HEK293 (cell line): ENCODE measurements at regions not wholly inside any gene's neighbourhood (a gene's known extent, or its start where the extent isn't known, plus 50 kb on each side); places are given as distances from the start of the nearest gene placed in this dataset.

Source experiments
- TCF7L2 ChIP-seq: IDR thresholded peaks from 2 replicates; pipeline ENCODE4 v1.6.1; 2011; ENCODE audit warnings: low read depth, mild to moderate bottlenecking, inconsistent platforms, low read length, moderate library complexity, borderline replicate concordance
- ZNF140 ChIP-seq: fragments of 450-650 bp; formaldehyde crosslinking; IDR thresholded peaks from 2 replicates; pipeline ENCODE4 v1.5.1; 2016; ENCODE audit warnings: missing biosample characterization, missing genetic modification characterization
- ZNF423 ChIP-seq: fragments of 450-650 bp; formaldehyde crosslinking; IDR thresholded peaks from 2 replicates; pipeline ENCODE4 v1.5.1; 2016; ENCODE audit warnings: missing biosample characterization, missing genetic modification characterization
- ZNF658 ChIP-seq: fragments of 450-650 bp; formaldehyde crosslinking; IDR thresholded peaks from 2 replicates; pipeline ENCODE4; 2016; ENCODE audit warnings: missing biosample characterization, missing genetic modification characterization
- ZNF76 ChIP-seq: fragments of 450-650 bp; formaldehyde crosslinking; IDR thresholded peaks from 2 replicates; pipeline ENCODE4; 2016; ENCODE audit warnings: low read depth, missing biosample characterization, missing genetic modification characterization, borderline replicate concordance
- TF ChIP-seq, protein P1 (sequence below): fragments of 450-650 bp; formaldehyde crosslinking; IDR thresholded peaks from 2 replicates; pipeline ENCODE4 v1.5.1; 2016; ENCODE audit warnings: missing biosample characterization, missing genetic modification characterization
- TF ChIP-seq, protein P2 (sequence below): fragments of 450-650 bp; formaldehyde crosslinking; IDR thresholded peaks from 2 replicates; pipeline ENCODE4 v1.5.1; 2016; ENCODE audit warnings: missing biosample characterization, missing genetic modification characterization
- TF ChIP-seq, protein P3 (sequence below): fragments of 450-650 bp; formaldehyde crosslinking; IDR thresholded peaks from 2 replicates; pipeline ENCODE4 v1.5.1; 2016; ENCODE audit warnings: missing biosample characterization, missing genetic modification characterization
- TF ChIP-seq, protein P4 (sequence below): fragments of 450-650 bp; formaldehyde crosslinking; IDR thresholded peaks from 2 replicates; pipeline ENCODE4 v1.5.1; 2017; ENCODE audit warnings: missing biosample characterization, missing genetic modification characterization
- TF ChIP-seq, protein P5 (sequence below): fragments of 450-650 bp; formaldehyde crosslinking; optimal IDR thresholded peaks from 2 replicates; pipeline ENCODE3; 2016; ENCODE audit warnings: missing biosample characterization, mild to moderate bottlenecking, missing genetic modification characterization
- TF ChIP-seq, protein P6 (sequence below): fragments of 450-650 bp; formaldehyde crosslinking; IDR thresholded peaks from 2 replicates; pipeline ENCODE4 v1.5.1; 2016; ENCODE audit warnings: missing biosample characterization, missing genetic modification characterization

DNA sequence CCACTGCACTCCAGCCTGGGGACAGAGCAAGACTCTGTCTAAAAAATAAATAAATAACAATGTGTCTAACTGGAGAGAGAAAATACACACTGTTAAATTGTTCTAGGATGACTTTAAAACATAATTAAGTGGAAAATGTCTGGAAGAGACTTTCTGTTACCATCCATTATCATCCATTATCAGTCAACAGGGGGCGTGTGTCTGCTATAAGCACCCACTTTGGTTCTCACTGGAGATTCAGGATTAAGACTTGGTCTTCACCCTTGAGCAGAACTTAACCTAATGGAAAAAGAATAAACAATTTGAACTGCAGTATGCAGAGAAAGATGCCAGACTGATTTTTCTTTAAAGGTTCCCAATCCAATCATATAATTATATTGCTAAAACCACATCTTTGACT lies 999.8 kb upstream of the GYPC start:
- TF ChIP-seq, protein P1, sequence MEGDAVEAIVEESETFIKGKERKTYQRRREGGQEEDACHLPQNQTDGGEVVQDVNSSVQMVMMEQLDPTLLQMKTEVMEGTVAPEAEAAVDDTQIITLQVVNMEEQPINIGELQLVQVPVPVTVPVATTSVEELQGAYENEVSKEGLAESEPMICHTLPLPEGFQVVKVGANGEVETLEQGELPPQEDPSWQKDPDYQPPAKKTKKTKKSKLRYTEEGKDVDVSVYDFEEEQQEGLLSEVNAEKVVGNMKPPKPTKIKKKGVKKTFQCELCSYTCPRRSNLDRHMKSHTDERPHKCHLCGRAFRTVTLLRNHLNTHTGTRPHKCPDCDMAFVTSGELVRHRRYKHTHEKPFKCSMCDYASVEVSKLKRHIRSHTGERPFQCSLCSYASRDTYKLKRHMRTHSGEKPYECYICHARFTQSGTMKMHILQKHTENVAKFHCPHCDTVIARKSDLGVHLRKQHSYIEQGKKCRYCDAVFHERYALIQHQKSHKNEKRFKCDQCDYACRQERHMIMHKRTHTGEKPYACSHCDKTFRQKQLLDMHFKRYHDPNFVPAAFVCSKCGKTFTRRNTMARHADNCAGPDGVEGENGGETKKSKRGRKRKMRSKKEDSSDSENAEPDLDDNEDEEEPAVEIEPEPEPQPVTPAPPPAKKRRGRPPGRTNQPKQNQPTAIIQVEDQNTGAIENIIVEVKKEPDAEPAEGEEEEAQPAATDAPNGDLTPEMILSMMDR (tag by site-specific recombination) = no peak
- TF ChIP-seq TCF7L2 (no peak), ZNF658 (tag by site-specific recombination) (no peak), ZNF76 (no peak), ZNF423 (no peak), ZNF140 (tag by site-specific recombination) (no peak)
- TF ChIP-seq, protein P2, sequence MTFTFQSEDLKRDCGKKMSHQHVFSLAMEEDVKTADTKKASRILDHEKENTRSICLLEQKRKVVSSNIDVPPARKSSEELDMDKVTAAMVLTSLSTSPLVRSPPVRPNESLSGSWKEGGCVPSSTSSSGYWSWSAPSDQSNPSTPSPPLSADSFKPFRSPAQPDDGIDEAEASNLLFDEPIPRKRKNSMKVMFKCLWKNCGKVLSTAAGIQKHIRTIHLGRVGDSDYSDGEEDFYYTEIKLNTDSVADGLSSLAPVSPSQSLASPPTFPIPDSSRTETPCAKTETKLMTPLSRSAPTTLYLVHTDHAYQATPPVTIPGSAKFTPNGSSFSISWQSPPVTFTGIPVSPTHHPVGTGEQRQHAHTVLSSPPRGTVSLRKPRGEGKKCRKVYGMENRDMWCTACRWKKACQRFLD (tag by site-specific recombination) = no peak
- TF ChIP-seq, protein P3, sequence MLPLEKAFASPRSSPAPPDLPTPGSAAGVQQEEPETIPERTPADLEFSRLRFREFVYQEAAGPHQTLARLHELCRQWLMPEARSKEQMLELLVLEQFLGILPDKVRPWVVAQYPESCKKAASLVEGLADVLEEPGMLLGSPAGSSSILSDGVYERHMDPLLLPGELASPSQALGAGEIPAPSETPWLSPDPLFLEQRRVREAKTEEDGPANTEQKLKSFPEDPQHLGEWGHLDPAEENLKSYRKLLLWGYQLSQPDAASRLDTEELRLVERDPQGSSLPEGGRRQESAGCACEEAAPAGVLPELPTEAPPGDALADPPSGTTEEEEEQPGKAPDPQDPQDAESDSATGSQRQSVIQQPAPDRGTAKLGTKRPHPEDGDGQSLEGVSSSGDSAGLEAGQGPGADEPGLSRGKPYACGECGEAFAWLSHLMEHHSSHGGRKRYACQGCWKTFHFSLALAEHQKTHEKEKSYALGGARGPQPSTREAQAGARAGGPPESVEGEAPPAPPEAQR = no peak
- TF ChIP-seq, protein P4, sequence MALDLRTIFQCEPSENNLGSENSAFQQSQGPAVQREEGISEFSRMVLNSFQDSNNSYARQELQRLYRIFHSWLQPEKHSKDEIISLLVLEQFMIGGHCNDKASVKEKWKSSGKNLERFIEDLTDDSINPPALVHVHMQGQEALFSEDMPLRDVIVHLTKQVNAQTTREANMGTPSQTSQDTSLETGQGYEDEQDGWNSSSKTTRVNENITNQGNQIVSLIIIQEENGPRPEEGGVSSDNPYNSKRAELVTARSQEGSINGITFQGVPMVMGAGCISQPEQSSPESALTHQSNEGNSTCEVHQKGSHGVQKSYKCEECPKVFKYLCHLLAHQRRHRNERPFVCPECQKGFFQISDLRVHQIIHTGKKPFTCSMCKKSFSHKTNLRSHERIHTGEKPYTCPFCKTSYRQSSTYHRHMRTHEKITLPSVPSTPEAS (tag by site-specific recombination) = no peak
- TF ChIP-seq, protein P5, sequence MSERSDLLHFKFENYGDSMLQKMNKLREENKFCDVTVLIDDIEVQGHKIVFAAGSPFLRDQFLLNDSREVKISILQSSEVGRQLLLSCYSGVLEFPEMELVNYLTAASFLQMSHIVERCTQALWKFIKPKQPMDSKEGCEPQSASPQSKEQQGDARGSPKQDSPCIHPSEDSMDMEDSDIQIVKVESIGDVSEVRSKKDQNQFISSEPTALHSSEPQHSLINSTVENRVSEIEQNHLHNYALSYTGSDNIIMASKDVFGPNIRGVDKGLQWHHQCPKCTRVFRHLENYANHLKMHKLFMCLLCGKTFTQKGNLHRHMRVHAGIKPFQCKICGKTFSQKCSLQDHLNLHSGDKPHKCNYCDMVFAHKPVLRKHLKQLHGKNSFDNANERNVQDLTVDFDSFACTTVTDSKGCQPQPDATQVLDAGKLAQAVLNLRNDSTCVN (tag by site-specific recombination) = no peak
- TF ChIP-seq, protein P6, sequence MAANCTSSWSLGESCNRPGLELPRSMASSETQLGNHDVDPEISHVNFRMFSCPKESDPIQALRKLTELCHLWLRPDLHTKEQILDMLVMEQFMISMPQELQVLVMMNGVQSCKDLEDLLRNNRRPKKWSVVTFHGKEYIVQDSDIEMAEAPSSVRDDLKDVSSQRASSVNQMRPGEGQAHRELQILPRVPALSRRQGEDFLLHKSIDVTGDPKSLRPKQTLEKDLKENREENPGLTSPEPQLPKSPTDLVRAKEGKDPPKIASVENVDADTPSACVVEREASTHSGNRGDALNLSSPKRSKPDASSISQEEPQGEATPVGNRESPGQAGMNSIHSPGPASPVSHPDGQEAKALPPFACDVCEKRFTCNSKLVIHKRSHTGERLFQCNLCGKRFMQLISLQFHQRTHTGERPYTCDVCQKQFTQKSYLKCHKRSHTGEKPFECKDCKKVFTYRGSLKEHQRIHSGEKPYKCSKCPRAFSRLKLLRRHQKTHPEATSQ (tag by site-specific recombination) = no peak
